ENCODE measurements at regions not wholly inside any gene's neighbourhood (a gene's known extent, or its start where the extent isn't known, plus 50 kb on each side); places are given as distances from the start of the nearest gene placed in this dataset.

- no peak for DNase-seq
Measured at GRCh38 chrX:39304746-39305145, 503.5 kb downstream of the MID1IP1 start.

GRCh38 chrX:39307488-39307887 is 506.2 kb downstream of the MID1IP1 start:
- DNase-seq: no peak

- DNase-seq: no peak
Measured at GRCh38 chrX:39308126-39308525, 506.9 kb downstream of the MID1IP1 start.

GRCh38 chrX:39309018-39309635 is 507.9 kb downstream of the MID1IP1 start:
- no peak for DNase-seq

GRCh38 chrX:39309721-39310152 is 508.5 kb downstream of the MID1IP1 start:
- no peak for DNase-seq

- no peak for DNase-seq
Measured at GRCh38 chrX:39310891-39311290, 509.6 kb downstream of the MID1IP1 start.

GRCh38 chrX:39311646-39312045 is 510.4 kb downstream of the MID1IP1 start:
- DNase-seq: no peak

- no peak for DNase-seq
Measured at GRCh38 chrX:39313146-39313545, 511.9 kb downstream of the MID1IP1 start.

- DNase-seq: no peak
Measured at GRCh38 chrX:39318506-39319343, 517.5 kb downstream of the MID1IP1 start.

GRCh38 chrX:39320165-39320564 is 518.9 kb downstream of the MID1IP1 start:
- DNase-seq: no peak

- no peak for DNase-seq
Measured at GRCh38 chrX:39322496-39322895, 521.2 kb downstream of the MID1IP1 start.

GRCh38 chrX:39324233-39324930 is 523.1 kb downstream of the MID1IP1 start:
- no peak for DNase-seq

- DNase-seq: no peak
Measured at GRCh38 chrX:39327255-39327654, 526.0 kb downstream of the MID1IP1 start.

- DNase-seq: no peak
Measured at GRCh38 chrX:39327705-39328104, 526.4 kb downstream of the MID1IP1 start.

- DNase-seq: no peak
Measured at GRCh38 chrX:39328661-39329060, 527.4 kb downstream of the MID1IP1 start.

GRCh38 chrX:39331082-39331704 is 529.9 kb downstream of the MID1IP1 start:
- DNase-seq: no peak

GRCh38 chrX:39333451-39333850 is 532.2 kb downstream of the MID1IP1 start:
- DNase-seq: no peak

GRCh38 chrX:39335513-39336235 is 534.4 kb downstream of the MID1IP1 start:
- no peak for DNase-seq

GRCh38 chrX:39336671-39337311 is 535.5 kb downstream of the MID1IP1 start:
- no peak for DNase-seq

- no peak for DNase-seq
Measured at GRCh38 chrX:39337451-39337850, 536.2 kb downstream of the MID1IP1 start.

GRCh38 chrX:39338583-39338982 is 537.3 kb downstream of the MID1IP1 start:
- DNase-seq: no peak

All from DMS79 (cell line).